ENCODE measurements at regions not wholly inside any gene's neighbourhood (a gene's known extent, or its start where the extent isn't known, plus 50 kb on each side); places are given as distances from the start of the nearest gene placed in this dataset.
"Not testable (repeated sequence)": the region's sequence is repeated elsewhere in the genome, so short reads cannot be mapped to it uniquely, and the experiment has no call there.

- no peaks in the 10 kb centered on the region for H3K9me3 ChIP-seq (ENCODE audit: control insufficient read depth, low read length)
- intact Hi-C loops (cut with DNase I), result no loop called here
- WGBS, 2 donors, result 43 to 66% methylated on average over 1 of the region's 1 CpG
- H3K4me3 ChIP-seq (ENCODE audit: low read length in 2 of 2), result no peak overlapping the region
- no peaks in the 10 kb centered on the region for H3K36me3 ChIP-seq (ENCODE audit: control insufficient read depth in 1 of 2, insufficient read depth in 2 of 2, low read length in 1 of 2)
- no peaks in the 10 kb centered on the region for H3K4me1 ChIP-seq (ENCODE audit: control insufficient read depth in 1 of 2, insufficient read depth in 2 of 2, low read length in 2 of 2)
- no peak overlapping the region for H3K27ac ChIP-seq (ENCODE audit: low read depth in 1 of 2, low read length in 2 of 2)
- DNase-seq (no peak), ATAC-seq (ENCODE audit: low FRiP score) (no peak)
- no peaks in the 10 kb centered on the region for H3K27me3 ChIP-seq (ENCODE audit: control insufficient read depth in 1 of 2, insufficient read depth in 2 of 2, low read length in 1 of 2)
These were observed 74.6 kb upstream of the ARRDC3 start for GRCh38 chr5:91457681-91458058.

- Histone ChIP-seq H3K36me3 (ENCODE audit: control insufficient read depth in 1 of 2, insufficient read depth in 2 of 2, low read length in 1 of 2) (no peaks in the 10 kb centered on the region), H3K4me3 (ENCODE audit: low read length in 2 of 2) (no peak overlapping the region), H3K9me3 (ENCODE audit: control insufficient read depth, low read length) (no peaks in the 10 kb centered on the region), H3K4me1 (ENCODE audit: control insufficient read depth in 1 of 2, insufficient read depth in 2 of 2, low read length in 2 of 2) (no peaks in the 10 kb centered on the region), H3K27ac (ENCODE audit: low read depth in 1 of 2, low read length in 2 of 2) (no peak overlapping the region), H3K27me3 (ENCODE audit: control insufficient read depth in 1 of 2, insufficient read depth in 2 of 2, low read length in 1 of 2) (no peaks in the 10 kb centered on the region)
- ATAC-seq (ENCODE audit: low FRiP score), result no peak
- intact Hi-C loops (cut with DNase I), result no loop called here
- WGBS, 2 donors, result 64 to 69% methylated on average over 2 of the region's 2 CpGs
- no peak for DNase-seq
These were observed 74.0 kb upstream of the ARRDC3 start for GRCh38 chr5:91456928-91457680.

GRCh38 chr5:91449083-91449482, 66.0 kb upstream of the ARRDC3 start:
- ATAC-seq (ENCODE audit: low FRiP score) (no peak), DNase-seq (no peak)
- Histone ChIP-seq H3K4me3 (ENCODE audit: low read length in 2 of 2) (no peak overlapping the region), H3K36me3 (ENCODE audit: control insufficient read depth in 1 of 2, insufficient read depth in 2 of 2, low read length in 1 of 2) (no peaks in the 10 kb centered on the region), H3K9me3 (ENCODE audit: control insufficient read depth, low read length) (no peaks in the 10 kb centered on the region), H3K4me1 (ENCODE audit: control insufficient read depth in 1 of 2, insufficient read depth in 2 of 2, low read length in 2 of 2) (no peaks in the 10 kb centered on the region), H3K27ac (ENCODE audit: low read depth in 1 of 2, low read length in 2 of 2) (no peak overlapping the region), H3K27me3 (ENCODE audit: control insufficient read depth in 1 of 2, insufficient read depth in 2 of 2, low read length in 1 of 2) (no peaks in the 10 kb centered on the region)
- WGBS, 2 donors, result 55 to 76% methylated on average over 1 of the region's 1 CpG
- intact Hi-C loops (cut with DNase I), result no loop called here

- H3K4me1 ChIP-seq (ENCODE audit: control insufficient read depth in 1 of 2, insufficient read depth in 2 of 2, low read length in 2 of 2); H3K4me3 ChIP-seq (ENCODE audit: low read length in 2 of 2); ATAC-seq (ENCODE audit: low FRiP score); H3K9me3 ChIP-seq (ENCODE audit: control insufficient read depth, low read length); H3K27ac ChIP-seq (ENCODE audit: low read depth in 1 of 2, low read length in 2 of 2); DNase-seq; H3K36me3 ChIP-seq (ENCODE audit: control insufficient read depth in 1 of 2, insufficient read depth in 2 of 2, low read length in 1 of 2); H3K27me3 ChIP-seq (ENCODE audit: control insufficient read depth in 1 of 2, insufficient read depth in 2 of 2, low read length in 1 of 2); intact Hi-C loops (cut with DNase I): not testable (repeated sequence)
- WGBS, 2 donors, result 97 to 99% methylated on average over 2 of the region's 2 CpGs
These were observed 65.0 kb upstream of the ARRDC3 start for GRCh38 chr5:91448079-91448478.

- H3K27ac ChIP-seq (ENCODE audit: low read depth in 1 of 2, low read length in 2 of 2); H3K4me1 ChIP-seq (ENCODE audit: control insufficient read depth in 1 of 2, insufficient read depth in 2 of 2, low read length in 2 of 2); DNase-seq; H3K4me3 ChIP-seq (ENCODE audit: low read length in 2 of 2); H3K27me3 ChIP-seq (ENCODE audit: control insufficient read depth in 1 of 2, insufficient read depth in 2 of 2, low read length in 1 of 2); intact Hi-C loops (cut with DNase I); H3K9me3 ChIP-seq (ENCODE audit: control insufficient read depth, low read length); ATAC-seq (ENCODE audit: low FRiP score); H3K36me3 ChIP-seq (ENCODE audit: control insufficient read depth in 1 of 2, insufficient read depth in 2 of 2, low read length in 1 of 2): not testable (repeated sequence)
- 82 to 100% methylated on average over 3 of the region's 3 CpGs for WGBS, 2 donors
These were observed 63.8 kb upstream of the ARRDC3 start for GRCh38 chr5:91446880-91447279.

GRCh38 chr5:91443761-91444467, 60.8 kb upstream of the ARRDC3 start:
- intact Hi-C loops (cut with DNase I), result no loop called here
- 61 to 67% methylated on average over 1 of the region's 1 CpG for WGBS, 2 donors

GRCh38 chr5:91443023-91443422, 59.9 kb upstream of the ARRDC3 start:
- no peak overlapping the region for H3K27ac ChIP-seq (ENCODE audit: low read depth in 1 of 2, low read length in 2 of 2)
- H3K27me3 ChIP-seq (ENCODE audit: control insufficient read depth in 1 of 2, insufficient read depth in 2 of 2, low read length in 1 of 2), result no peaks in the 10 kb centered on the region
- H3K4me1 ChIP-seq (ENCODE audit: control insufficient read depth in 1 of 2, insufficient read depth in 2 of 2, low read length in 2 of 2), result no peaks in the 10 kb centered on the region
- 77 to 78% methylated on average over 1 of the region's 1 CpG for WGBS, 2 donors
- H3K9me3 ChIP-seq (ENCODE audit: control insufficient read depth, low read length), result no peaks in the 10 kb centered on the region
- no peaks in the 10 kb centered on the region for H3K36me3 ChIP-seq (ENCODE audit: control insufficient read depth in 1 of 2, insufficient read depth in 2 of 2, low read length in 1 of 2)
- no peak overlapping the region for H3K4me3 ChIP-seq (ENCODE audit: low read length in 2 of 2)
- intact Hi-C loops (cut with DNase I), result no loop called here
- ATAC-seq (ENCODE audit: low FRiP score) (no peak), DNase-seq (no peak)

More at GRCh38 chr5:91443761-91444467, 60.8 kb upstream of the ARRDC3 start:
- DNase-seq (no peak), ATAC-seq (ENCODE audit: low FRiP score) (no peak)
- H3K27me3 ChIP-seq (ENCODE audit: control insufficient read depth in 1 of 2, insufficient read depth in 2 of 2, low read length in 1 of 2), result no peaks in the 10 kb centered on the region
- H3K36me3 ChIP-seq (ENCODE audit: control insufficient read depth in 1 of 2, insufficient read depth in 2 of 2, low read length in 1 of 2), result no peaks in the 10 kb centered on the region
- H3K9me3 ChIP-seq (ENCODE audit: control insufficient read depth, low read length), result no peaks in the 10 kb centered on the region
- H3K4me1 ChIP-seq (ENCODE audit: control insufficient read depth in 1 of 2, insufficient read depth in 2 of 2, low read length in 2 of 2), result no peaks in the 10 kb centered on the region
- no peak overlapping the region for H3K4me3 ChIP-seq (ENCODE audit: low read length in 2 of 2)
- no peak overlapping the region for H3K27ac ChIP-seq (ENCODE audit: low read depth in 1 of 2, low read length in 2 of 2)

GRCh38 chr5:91441082-91441481, 58.0 kb upstream of the ARRDC3 start:
- no peak overlapping the region for H3K27ac ChIP-seq (ENCODE audit: low read depth in 1 of 2, low read length in 2 of 2)
- no peaks in the 10 kb centered on the region for H3K27me3 ChIP-seq (ENCODE audit: control insufficient read depth in 1 of 2, insufficient read depth in 2 of 2, low read length in 1 of 2)
- intact Hi-C loops (cut with DNase I), result no loop called here
- ATAC-seq (ENCODE audit: low FRiP score) (no peak), DNase-seq (no peak)
- no peaks in the 10 kb centered on the region for H3K9me3 ChIP-seq (ENCODE audit: control insufficient read depth, low read length)
- no peaks in the 10 kb centered on the region for H3K4me1 ChIP-seq (ENCODE audit: control insufficient read depth in 1 of 2, insufficient read depth in 2 of 2, low read length in 2 of 2)
- no peak overlapping the region for H3K4me3 ChIP-seq (ENCODE audit: low read length in 2 of 2)
- H3K36me3 ChIP-seq (ENCODE audit: control insufficient read depth in 1 of 2, insufficient read depth in 2 of 2, low read length in 1 of 2), result no peaks in the 10 kb centered on the region
- WGBS, 2 donors, result 94 to 98% methylated on average over 1 of the region's 1 CpG

- WGBS, 2 donors, result 96 to 100% methylated on average over 1 of the region's 1 CpG
- Histone ChIP-seq H3K36me3 (ENCODE audit: control insufficient read depth in 1 of 2, insufficient read depth in 2 of 2, low read length in 1 of 2) (no peaks in the 10 kb centered on the region), H3K27me3 (ENCODE audit: control insufficient read depth in 1 of 2, insufficient read depth in 2 of 2, low read length in 1 of 2) (no peaks in the 10 kb centered on the region), H3K27ac (ENCODE audit: low read depth in 1 of 2, low read length in 2 of 2) (no peak overlapping the region), H3K9me3 (ENCODE audit: control insufficient read depth, low read length) (no peaks in the 10 kb centered on the region), H3K4me3 (ENCODE audit: low read length in 2 of 2) (no peak overlapping the region), H3K4me1 (ENCODE audit: control insufficient read depth in 1 of 2, insufficient read depth in 2 of 2, low read length in 2 of 2) (no peaks in the 10 kb centered on the region)
- no peak for DNase-seq
- intact Hi-C loops (cut with DNase I), result no loop called here
- ATAC-seq (ENCODE audit: low FRiP score), result no peak
These were observed 55.8 kb upstream of the ARRDC3 start for GRCh38 chr5:91438871-91439270.
